CD4-positive, alpha-beta T cell (primary cell): ENCODE measurements at regions not wholly inside any gene's neighbourhood (a gene's known extent, or its start where the extent isn't known, plus 50 kb on each side); places are given as distances from the start of the nearest gene placed in this dataset.

Source experiments
- ATAC-seq: fragments of 200-7000 bp; cut with Tn5 transposase; one replicate; pipeline ENCODE4 v1.10.0; 2022; ENCODE audit warnings: mild to moderate bottlenecking; ENCODE audit not compliant: poor library complexity
- CTCF ChIA-PET: fragments of 350-600 bp; sonication (Branson Sonifier 250); formaldehyde crosslinking; loops from one replicate; lab custom pipeline; 2021; ENCODE audit warnings: antibody characterized with exemption, inconsistent platforms; lab: Charles Lee
- POLR2A ChIA-PET: fragments of 350-600 bp; sonication (Branson Sonifier 250); formaldehyde crosslinking; loops from one replicate; lab custom pipeline; 2021; ENCODE audit warnings: antibody characterized with exemption, inconsistent platforms; lab: Charles Lee
- DNase-seq, 14 experiments: peaks; one replicate each; pipeline ENCODE4 v3.0.0-alpha.2; 2013 to 2020; ENCODE audit warnings: mixed read lengths in 2 of 14
- H3K27ac ChIP-seq, 2 donors: one replicate each; pipeline versions ENCODE4 v1.5.1 to v1.7.0; 2013; ENCODE audit warnings: low read length in 2 of 2, low read depth in 1 of 2, mild to moderate bottlenecking in 1 of 2
- H3K27me3 ChIP-seq, 2 experiments: 1 replicate in 1 of 2; 2 replicates in 1 of 2; pipeline versions ENCODE4 v1.6.1 to v1.7.0; 2013; ENCODE audit warnings: low read length in 2 of 2, control low read depth in 1 of 2, mild to moderate bottlenecking in 1 of 2, moderate library complexity in 1 of 2; ENCODE audit not compliant: insufficient read depth in 2 of 2, control insufficient read depth in 1 of 2
- H3K36me3 ChIP-seq: one replicate; pipeline ENCODE4 v1.6.1; 2013; ENCODE audit warnings: low read length, control low read depth; ENCODE audit not compliant: insufficient read depth
- H3K4me1 ChIP-seq: one replicate; pipeline ENCODE4 v1.6.1; 2013; ENCODE audit warnings: low read length, control low read depth; ENCODE audit not compliant: insufficient read depth
- H3K4me3 ChIP-seq: one replicate; pipeline ENCODE4 v1.5.1; 2013; ENCODE audit warnings: mild to moderate bottlenecking, low read length, moderate library complexity
- H3K9me3 ChIP-seq, 2 experiments: 1 replicate in 1 of 2; 2 replicates in 1 of 2; pipeline versions ENCODE4 v1.6.1 to v1.7.0; 2013; ENCODE audit warnings: low read length in 2 of 2, mild to moderate bottlenecking in 2 of 2, control low read depth in 1 of 2, moderate library complexity in 1 of 2; ENCODE audit not compliant: control insufficient read depth in 1 of 2, insufficient read depth in 1 of 2
- H3K27ac Mint-ChIP-seq: one replicate; pipeline ENCODE4 v1.8.0; 2020; ENCODE audit warnings: mixed read lengths
- H3K27me3 Mint-ChIP-seq: one replicate; pipeline ENCODE4 v1.8.0; 2021; ENCODE audit warnings: mixed read lengths
- H3K36me3 Mint-ChIP-seq: one replicate; pipeline ENCODE4 v1.8.0; 2021; ENCODE audit warnings: low read depth, mixed read lengths
- H3K4me1 Mint-ChIP-seq: one replicate; pipeline ENCODE4 v1.8.0; 2021; ENCODE audit warnings: low read depth, mixed read lengths
- H3K4me3 Mint-ChIP-seq: one replicate; pipeline ENCODE4 v1.8.0; 2020; ENCODE audit warnings: mild to moderate bottlenecking, mixed read lengths
- H3K9me3 Mint-ChIP-seq: one replicate; pipeline ENCODE4 v1.8.0; 2020; ENCODE audit warnings: mixed read lengths
- CTCF ChIP-seq: fragments of 200-600 bp; IDR thresholded peaks from one replicate; pipeline ENCODE4 v1.8.0; 2022; ENCODE audit warnings: antibody characterized with exemption, mild to moderate bottlenecking
- intact Hi-C, 2 experiments: fragments of 100-400 bp; cut with DNase I in 1 of 2; cut with micrococcal nuclease in 1 of 2; formaldehyde crosslinking; loops; one replicate each; pipeline versions ENCODE4 v1.15.1 to v1.9.0; 2023 to 2025; cut with DNase I, micrococcal nuclease

- no peak overlapping the region for H3K4me3 Mint-ChIP-seq
- ChIA-PET POLR2A (no interaction called here), CTCF (no interaction called here)
- Histone ChIP-seq H3K27me3 (no peaks in the 10 kb centered on the region), H3K9me3 (peaks cover 0 to 5% of the 10 kb centered on the region in 2 experiments), H3K27ac (no peak overlapping the region), H3K4me3 (no peak overlapping the region), H3K4me1 (no peaks in the 10 kb centered on the region), H3K36me3 (no peaks in the 10 kb centered on the region)
- H3K9me3 Mint-ChIP-seq = peaks cover 2% of the 10 kb centered on the region
- ATAC-seq (no peak), DNase-seq (no peak)
- TF ChIP-seq CTCF = no peak
- no peaks in the 10 kb centered on the region for H3K36me3 Mint-ChIP-seq
- intact Hi-C loops = no loop called here
- H3K27ac Mint-ChIP-seq = no peak overlapping the region
- H3K27me3 Mint-ChIP-seq = no peaks in the 10 kb centered on the region
- H3K4me1 Mint-ChIP-seq = no peaks in the 10 kb centered on the region
Observed at GRCh38 chr5:152007653-152008335, 83.1 kb upstream of the GLRA1 start.

DNA sequence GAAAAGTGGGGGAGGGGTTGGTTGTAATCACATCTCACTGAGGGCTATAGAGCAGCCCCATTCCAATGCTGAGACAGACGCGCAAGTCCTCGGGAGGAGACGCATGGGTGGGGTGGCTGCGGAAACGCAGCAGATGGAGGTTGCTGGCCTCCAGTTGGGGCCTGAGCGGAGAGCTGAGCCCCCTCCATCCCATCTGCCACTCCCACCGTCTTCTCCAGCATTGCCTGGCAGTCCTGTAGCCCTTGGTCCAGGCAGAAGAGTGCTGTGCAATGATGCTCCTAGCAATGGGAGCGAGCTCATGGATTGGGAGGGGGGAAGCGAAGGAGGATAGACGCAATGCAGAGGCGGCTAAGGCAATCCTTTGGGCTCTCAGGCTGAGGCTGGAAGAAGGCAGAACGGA is 79.4 kb upstream of the GLRA1 start:
- Mint-ChIP-seq H3K36me3 (peaks cover 5% of the 10 kb centered on the region), H3K27ac (no peak overlapping the region), H3K4me1 (no peaks in the 10 kb centered on the region), H3K27me3 (no peaks in the 10 kb centered on the region), H3K4me3 (no peak overlapping the region), H3K9me3 (peaks cover 11% of the 10 kb centered on the region)
- no peak for DNase-seq
- ChIA-PET CTCF (no interaction called here), POLR2A (no interaction called here)
- no peak for ATAC-seq
- Histone ChIP-seq H3K27me3 (no peaks in the 10 kb centered on the region), H3K36me3 (no peaks in the 10 kb centered on the region), H3K9me3 (peaks cover 5 to 12% of the 10 kb centered on the region in 2 experiments), H3K27ac (no peak overlapping the region), H3K4me3 (no peak overlapping the region), H3K4me1 (no peaks in the 10 kb centered on the region)
- intact Hi-C loops = no loop called here
- no peak for TF ChIP-seq CTCF
